ENCODE measurements at regions not wholly inside any gene's neighbourhood (a gene's known extent, or its start where the extent isn't known, plus 50 kb on each side); places are given as distances from the start of the nearest gene placed in this dataset.

DNA sequence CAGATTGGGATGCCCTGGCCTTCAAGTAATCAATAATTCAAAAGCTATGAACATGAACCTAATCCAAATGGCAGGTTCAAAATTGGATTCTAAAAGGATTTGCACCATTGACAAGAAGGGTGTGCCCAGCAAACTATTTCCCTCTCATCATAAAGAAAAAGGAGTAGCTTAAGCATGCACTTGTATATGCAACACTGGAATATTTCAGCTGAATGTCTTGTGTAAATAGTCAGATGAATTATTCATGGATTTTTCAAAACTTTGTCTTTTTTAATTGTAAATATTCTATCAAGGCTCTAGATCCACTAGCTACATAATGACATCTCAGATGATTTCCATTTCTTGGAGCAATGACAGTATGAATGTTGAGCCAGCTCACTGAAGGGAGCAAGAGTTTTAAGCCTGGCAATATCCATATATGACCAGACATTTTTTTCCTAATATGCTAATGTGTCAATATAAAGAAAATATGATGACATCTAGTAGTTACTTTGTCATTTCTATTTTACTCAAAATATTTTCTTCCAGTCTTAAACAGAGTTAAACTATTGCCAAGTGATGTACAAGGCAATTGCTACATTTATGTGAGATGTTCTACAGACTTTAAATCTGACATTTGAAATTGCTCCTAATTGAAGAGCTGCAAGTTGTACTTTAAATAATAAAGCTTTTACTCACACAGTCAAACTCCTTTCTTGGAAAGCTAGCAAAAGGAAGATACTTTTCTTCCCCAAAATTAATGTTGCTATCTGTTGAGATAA is 230.5 kb upstream of the AGTR1 start:
- no peaks in the 10 kb centered on the region for H3K36me3 ChIP-seq
- H3K9me3 ChIP-seq, result no peaks in the 10 kb centered on the region
- TF ChIP-seq POLR2A (IDR thresholded peaks at IDR 0.05; ENCODE audit: low read depth) (no peak), EP300 (IDR thresholded peaks at IDR 0.05) (no peak), POLR2AphosphoS5 (IDR thresholded peaks at IDR 0.05) (no peak)
- TF ChIP-seq, protein P1, sequence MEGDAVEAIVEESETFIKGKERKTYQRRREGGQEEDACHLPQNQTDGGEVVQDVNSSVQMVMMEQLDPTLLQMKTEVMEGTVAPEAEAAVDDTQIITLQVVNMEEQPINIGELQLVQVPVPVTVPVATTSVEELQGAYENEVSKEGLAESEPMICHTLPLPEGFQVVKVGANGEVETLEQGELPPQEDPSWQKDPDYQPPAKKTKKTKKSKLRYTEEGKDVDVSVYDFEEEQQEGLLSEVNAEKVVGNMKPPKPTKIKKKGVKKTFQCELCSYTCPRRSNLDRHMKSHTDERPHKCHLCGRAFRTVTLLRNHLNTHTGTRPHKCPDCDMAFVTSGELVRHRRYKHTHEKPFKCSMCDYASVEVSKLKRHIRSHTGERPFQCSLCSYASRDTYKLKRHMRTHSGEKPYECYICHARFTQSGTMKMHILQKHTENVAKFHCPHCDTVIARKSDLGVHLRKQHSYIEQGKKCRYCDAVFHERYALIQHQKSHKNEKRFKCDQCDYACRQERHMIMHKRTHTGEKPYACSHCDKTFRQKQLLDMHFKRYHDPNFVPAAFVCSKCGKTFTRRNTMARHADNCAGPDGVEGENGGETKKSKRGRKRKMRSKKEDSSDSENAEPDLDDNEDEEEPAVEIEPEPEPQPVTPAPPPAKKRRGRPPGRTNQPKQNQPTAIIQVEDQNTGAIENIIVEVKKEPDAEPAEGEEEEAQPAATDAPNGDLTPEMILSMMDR (IDR thresholded peaks at IDR 0.05), result no peak
- H3K27me3 ChIP-seq, result no peaks in the 10 kb centered on the region
- no peak overlapping the region for H3K27ac ChIP-seq (replicated peaks in 1 of 4)
- intact Hi-C loops (cut with DNase I), result no loop called here
- DNase-seq (ENCODE audit: extremely low spot score), result no peak
- no peak overlapping the region for H3K4me3 ChIP-seq
- no peaks in the 10 kb centered on the region for H3K4me1 ChIP-seq

DNA sequence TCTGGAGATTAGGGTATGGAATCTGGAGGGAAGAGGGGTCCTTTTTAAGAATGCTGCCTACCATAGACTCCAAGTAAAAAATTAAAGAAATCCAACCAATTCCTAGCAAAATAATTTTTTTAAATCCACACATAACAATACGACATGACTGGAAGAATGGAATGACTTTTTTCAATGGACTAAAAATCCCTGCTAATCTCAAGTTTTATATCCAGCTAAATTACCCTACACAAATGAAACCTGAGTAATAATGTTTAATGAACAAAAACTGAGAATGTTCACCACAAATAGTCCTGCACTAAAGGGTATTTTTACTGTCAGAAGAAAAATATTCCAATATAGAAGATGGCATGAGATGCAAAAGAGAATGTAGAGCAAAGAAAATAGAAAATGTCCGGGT is 220.3 kb upstream of the AGTR1 start:
- DNase-seq (ENCODE audit: extremely low spot score), result no peak
- TF ChIP-seq POLR2A (IDR thresholded peaks at IDR 0.05; ENCODE audit: low read depth) (no peak), POLR2AphosphoS5 (IDR thresholded peaks at IDR 0.05) (no peak), EP300 (IDR thresholded peaks at IDR 0.05) (no peak)
- TF ChIP-seq, protein P1 (IDR thresholded peaks at IDR 0.05), result no peak
- Histone ChIP-seq H3K4me3 (no peak overlapping the region), H3K27ac (replicated peaks in 1 of 4) (no peak overlapping the region), H3K4me1 (no peaks in the 10 kb centered on the region), H3K27me3 (no peaks in the 10 kb centered on the region), H3K9me3 (peaks cover 0 to 6% (median 0%) of the 10 kb centered on the region in 4 donors), H3K36me3 (no peaks in the 10 kb centered on the region)
- WGBS, result 84% methylated on average over 2 of the region's 2 CpGs
- intact Hi-C loops (cut with DNase I), result no loop called here

DNA sequence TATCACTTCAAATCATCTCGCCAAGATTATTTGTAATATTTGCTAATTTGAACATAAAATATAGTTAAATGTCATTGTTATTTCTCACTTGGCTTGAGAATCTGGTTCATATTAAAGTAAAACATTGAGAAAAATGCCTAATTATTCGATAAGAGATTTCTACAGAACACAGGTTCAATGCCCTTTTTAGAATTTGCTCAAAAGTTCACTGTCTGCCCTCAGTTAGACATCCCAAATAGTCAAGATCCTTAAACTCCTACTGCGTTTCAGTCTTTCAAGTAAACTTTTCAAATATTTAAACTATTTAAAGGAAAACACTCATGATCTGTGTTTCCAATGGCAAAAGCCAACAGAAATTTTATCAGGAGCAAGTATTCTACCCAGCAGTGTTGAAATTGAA is 204.1 kb upstream of the AGTR1 start:
- Histone ChIP-seq H3K9me3 (no peaks in the 10 kb centered on the region), H3K27ac (replicated peaks in 1 of 4) (no peak overlapping the region), H3K4me1 (no peaks in the 10 kb centered on the region), H3K36me3 (no peaks in the 10 kb centered on the region), H3K4me3 (no peak overlapping the region), H3K27me3 (no peaks in the 10 kb centered on the region)
- WGBS, result 85% methylated on average over 3 of the region's 3 CpGs
- intact Hi-C loops (cut with DNase I), result no loop called here
- no peak for DNase-seq (ENCODE audit: extremely low spot score)
- TF ChIP-seq POLR2AphosphoS5 (IDR thresholded peaks at IDR 0.05) (no peak), EP300 (IDR thresholded peaks at IDR 0.05) (no peak)

DNA sequence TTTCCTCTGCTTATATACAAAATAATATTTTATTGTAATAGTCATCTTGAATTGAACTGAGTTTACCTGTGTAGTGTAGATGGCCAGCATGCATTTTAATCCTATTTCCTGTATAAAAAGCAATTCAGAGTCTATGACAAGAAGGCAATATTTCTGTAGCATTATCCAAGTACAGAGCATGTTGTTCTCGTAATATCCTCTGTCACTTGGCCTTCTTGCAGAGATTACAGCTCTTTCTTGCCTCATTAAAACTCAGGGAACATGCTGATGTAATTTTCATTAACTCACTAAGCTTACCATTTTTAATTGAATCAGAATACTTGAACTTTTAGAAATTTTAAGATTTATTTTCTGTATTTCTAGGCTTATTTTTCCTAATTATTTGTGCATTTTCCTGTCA is 203.3 kb upstream of the AGTR1 start:
- no peak for TF ChIP-seq EP300 (IDR thresholded peaks at IDR 0.05)
- TF ChIP-seq POLR2AphosphoS5 (IDR thresholded peaks at IDR 0.05), result no peak
- TF ChIP-seq POLR2A (IDR thresholded peaks at IDR 0.05; ENCODE audit: low read depth), result no peak
- TF ChIP-seq, protein P1 (IDR thresholded peaks at IDR 0.05), result no peak
- no peak overlapping the region for H3K27ac ChIP-seq (replicated peaks in 1 of 4)
- no peaks in the 10 kb centered on the region for H3K4me1 ChIP-seq
- no peaks in the 10 kb centered on the region for H3K36me3 ChIP-seq
- WGBS, result 75% methylated on average over 1 of the region's 1 CpG
- DNase-seq (ENCODE audit: extremely low spot score), result no peak
- intact Hi-C loops (cut with DNase I), result no loop called here
- H3K9me3 ChIP-seq, result no peaks in the 10 kb centered on the region
- no peak overlapping the region for H3K4me3 ChIP-seq
- H3K27me3 ChIP-seq, result no peaks in the 10 kb centered on the region

DNA sequence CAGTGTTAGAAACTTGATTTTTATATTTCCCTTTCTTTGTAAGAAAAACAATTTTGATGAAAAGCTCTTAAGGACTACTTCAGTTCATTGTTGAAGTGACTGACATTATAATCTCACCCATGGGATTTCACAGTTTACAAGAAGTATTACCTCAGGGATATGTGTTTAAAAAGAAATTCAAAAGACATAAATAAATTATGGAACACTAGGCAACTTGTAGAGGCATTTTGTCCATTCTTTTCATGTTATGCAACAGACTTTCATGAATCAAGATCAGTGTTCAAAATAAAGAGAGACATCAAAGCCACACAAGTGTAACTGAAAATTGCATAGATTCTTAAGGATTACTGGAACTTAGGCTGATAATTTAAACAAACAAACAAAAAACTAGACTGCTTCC is 196.8 kb upstream of the AGTR1 start:
- TF ChIP-seq EP300 (IDR thresholded peaks at IDR 0.05) (no peak), POLR2A (IDR thresholded peaks at IDR 0.05; ENCODE audit: low read depth) (no peak), POLR2AphosphoS5 (IDR thresholded peaks at IDR 0.05) (no peak)
- TF ChIP-seq, protein P1 (IDR thresholded peaks at IDR 0.05), result no peak
- intact Hi-C loops (cut with DNase I), result no loop called here
- H3K27ac ChIP-seq (replicated peaks in 1 of 4), result no peak overlapping the region

More for the DNA sequence above, 196.8 kb upstream of the AGTR1 start:
- no peak overlapping the region for H3K4me3 ChIP-seq
- no peaks in the 10 kb centered on the region for H3K9me3 ChIP-seq
- DNase-seq (ENCODE audit: extremely low spot score), result no peak
- H3K27me3 ChIP-seq, result no peaks in the 10 kb centered on the region
- no peaks in the 10 kb centered on the region for H3K36me3 ChIP-seq
- H3K4me1 ChIP-seq, result peaks cover 0 to 10% (median 1%) of the 10 kb centered on the region in 4 donors
